HG03558 (cell line): ENCODE measurements at regions not wholly inside any gene's neighbourhood (a gene's known extent, or its start where the extent isn't known, plus 50 kb on each side); places are given as distances from the start of the nearest gene placed in this dataset.

Experiments used
- ATAC-seq: cut with Tn5 transposase; IDR thresholded peaks from one replicate; pipeline ENCODE4 v1.9.1; 2021; ENCODE audit warnings: moderate number of reproducible peaks; ENCODE audit not compliant: unreplicated experiment; ENCODE audit errors: extremely low read depth

GRCh38 chr5:2184563-2185540 is 302.1 kb upstream of the IRX4 start:
- no peak for ATAC-seq

- ATAC-seq: no peak
Observed at GRCh38 chr5:2184026-2184366, 301.3 kb upstream of the IRX4 start.

GRCh38 chr5:2183154-2184025 is 300.7 kb upstream of the IRX4 start:
- no peak for ATAC-seq

GRCh38 chr5:2182020-2182419 is 299.3 kb upstream of the IRX4 start:
- no peak for ATAC-seq

- ATAC-seq: no peak
Observed at GRCh38 chr5:2181557-2181956, 298.8 kb upstream of the IRX4 start.

- ATAC-seq: no peak
Observed at GRCh38 chr5:2181149-2181548, 298.4 kb upstream of the IRX4 start.

- no peak for ATAC-seq
Observed at GRCh38 chr5:2180456-2180855, 297.7 kb upstream of the IRX4 start.

- no peak for ATAC-seq
Observed at GRCh38 chr5:2179861-2180260, 297.1 kb upstream of the IRX4 start.

GRCh38 chr5:2178528-2178927 is 295.8 kb upstream of the IRX4 start:
- no peak for ATAC-seq

GRCh38 chr5:2178071-2178477 is 295.3 kb upstream of the IRX4 start:
- ATAC-seq: no peak

- ATAC-seq: no peak
Observed at GRCh38 chr5:2177244-2177643, 294.5 kb upstream of the IRX4 start.

- no peak for ATAC-seq
Observed at GRCh38 chr5:2176581-2176980, 293.9 kb upstream of the IRX4 start.

GRCh38 chr5:2175842-2176404 is 293.2 kb upstream of the IRX4 start:
- ATAC-seq: no peak

GRCh38 chr5:2175041-2175440 is 292.3 kb upstream of the IRX4 start:
- ATAC-seq: no peak

- no peak for ATAC-seq
Observed at GRCh38 chr5:2174538-2174937, 291.8 kb upstream of the IRX4 start.

- no peak for ATAC-seq
Observed at GRCh38 chr5:2173151-2173834, 290.6 kb upstream of the IRX4 start.

- no peak for ATAC-seq
Observed at GRCh38 chr5:2172471-2172870, 289.7 kb upstream of the IRX4 start.

- ATAC-seq: no peak
Observed at GRCh38 chr5:2170761-2171160, 288.0 kb upstream of the IRX4 start.

- ATAC-seq: no peak
Observed at GRCh38 chr5:2169850-2170760, 287.4 kb upstream of the IRX4 start.
